ENCODE measurements at regions not wholly inside any gene's neighbourhood (a gene's known extent, or its start where the extent isn't known, plus 50 kb on each side); places are given as distances from the start of the nearest gene placed in this dataset.
"Not testable (repeated sequence)": the region's sequence is repeated elsewhere in the genome, so short reads cannot be mapped to it uniquely, and the experiment has no call there.

DNA sequence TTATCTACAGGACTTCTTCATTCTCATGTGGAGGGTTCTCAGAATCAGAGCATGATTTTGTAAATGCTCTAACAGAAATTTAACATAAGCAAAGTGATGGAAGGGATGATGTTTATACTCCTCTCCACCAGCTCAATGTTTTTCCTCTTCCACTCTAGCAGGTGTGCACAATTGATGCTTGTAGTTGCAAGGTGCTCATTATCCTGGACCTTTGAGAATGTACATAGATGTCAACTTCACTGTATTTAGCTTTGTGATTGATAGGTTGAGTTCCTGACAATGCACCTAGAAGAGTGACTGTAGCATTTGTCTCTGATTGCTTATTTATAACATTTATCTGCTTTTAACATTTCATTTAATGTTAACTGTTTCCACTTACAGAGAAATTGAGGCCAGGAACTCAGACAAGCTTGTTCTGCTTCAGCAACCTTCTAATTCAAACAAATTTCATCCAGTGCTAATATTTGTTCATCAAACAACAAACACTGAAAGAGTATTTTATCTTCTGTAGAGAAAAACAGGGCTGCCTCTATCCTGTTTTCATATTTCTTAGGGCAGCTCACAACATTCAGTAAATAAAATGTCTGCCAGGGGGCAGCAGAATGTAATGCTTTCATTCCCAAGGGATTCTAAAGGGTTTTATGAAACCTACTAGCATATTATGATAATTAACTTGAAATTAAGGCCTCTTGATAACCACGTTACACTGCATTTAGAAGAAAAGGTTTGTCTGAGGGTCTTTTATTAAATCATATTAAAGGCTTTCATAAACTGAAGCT lies 127.9 kb upstream of the NOL4 start:
- peak in 1 of 2 donors; percentile 4 for DNase-seq (ENCODE audit: low read depth in 2 of 2)

DNA sequence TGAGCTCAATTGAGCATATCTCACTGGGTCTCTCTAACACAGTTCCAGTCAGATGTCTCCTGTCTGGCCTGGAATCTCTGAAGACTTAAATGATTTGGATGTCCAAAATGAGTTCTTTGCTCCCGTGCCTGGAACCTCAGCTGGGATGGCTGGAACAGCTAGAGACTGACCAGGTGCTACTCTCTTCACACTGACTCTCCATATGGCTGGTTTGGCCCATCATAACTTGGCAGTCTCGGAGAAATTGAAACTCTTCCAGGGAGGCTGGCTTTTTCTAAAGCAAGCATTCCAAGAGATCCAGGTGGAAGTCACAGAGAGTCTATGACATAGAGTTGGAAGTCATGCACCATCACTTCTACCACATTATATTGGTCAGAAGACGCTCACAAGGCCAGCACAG lies 129.6 kb upstream of the NOL4 start:
- no peak for DNase-seq (ENCODE audit: low read depth in 2 of 2)

DNA sequence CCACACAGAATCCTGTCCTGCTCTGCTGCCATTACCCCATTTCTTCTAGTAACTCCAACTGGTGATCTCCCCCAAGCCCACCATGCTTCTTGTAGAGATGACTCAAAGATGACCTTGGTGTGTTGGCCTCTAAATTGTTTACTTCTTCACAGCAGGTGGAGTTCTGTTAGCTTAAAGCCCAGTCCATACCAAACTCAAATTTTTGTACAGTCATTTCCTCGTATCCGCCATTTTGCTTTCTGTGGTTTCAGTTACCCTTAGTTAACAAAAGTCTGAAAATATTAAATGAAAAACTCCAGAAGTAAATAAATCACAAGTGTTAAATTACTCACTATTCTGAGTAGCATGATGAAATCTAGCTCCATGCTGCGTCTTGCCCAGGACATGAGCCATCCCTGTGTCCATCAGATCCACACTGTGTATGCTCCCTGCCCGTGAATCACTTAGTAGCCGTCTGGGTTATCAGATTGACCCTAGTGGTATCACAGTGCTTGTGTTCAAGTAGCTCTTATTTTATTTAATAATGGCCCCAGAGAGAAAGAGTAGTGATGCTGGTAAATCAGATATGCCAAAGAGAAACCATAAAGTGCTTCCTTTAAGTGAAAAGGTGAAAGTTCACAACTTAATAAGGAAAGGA lies 133.3 kb upstream of the NOL4 start:
- DNase-seq (ENCODE audit: low read depth in 2 of 2), result no peak

DNA sequence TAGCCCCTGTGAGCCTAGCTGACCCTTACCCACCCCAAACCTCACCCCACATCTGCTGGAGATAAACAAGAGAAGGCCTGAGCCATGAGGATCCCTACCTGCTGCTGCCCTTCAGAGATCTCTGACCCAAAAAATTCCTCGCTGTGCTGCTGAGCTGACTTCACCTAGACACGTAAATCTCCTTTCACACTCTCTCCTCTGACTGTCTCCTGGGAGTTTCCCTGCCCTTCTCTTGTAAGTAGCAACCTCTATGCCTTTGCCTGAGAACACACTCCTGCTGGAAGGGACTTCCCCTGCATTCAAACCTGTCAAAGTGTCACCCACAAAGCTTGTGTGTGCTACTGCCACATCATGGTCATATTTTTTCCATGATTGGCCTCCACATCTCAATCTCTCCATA lies 134.2 kb upstream of the NOL4 start:
- no peak for DNase-seq (ENCODE audit: low read depth in 2 of 2)

DNA sequence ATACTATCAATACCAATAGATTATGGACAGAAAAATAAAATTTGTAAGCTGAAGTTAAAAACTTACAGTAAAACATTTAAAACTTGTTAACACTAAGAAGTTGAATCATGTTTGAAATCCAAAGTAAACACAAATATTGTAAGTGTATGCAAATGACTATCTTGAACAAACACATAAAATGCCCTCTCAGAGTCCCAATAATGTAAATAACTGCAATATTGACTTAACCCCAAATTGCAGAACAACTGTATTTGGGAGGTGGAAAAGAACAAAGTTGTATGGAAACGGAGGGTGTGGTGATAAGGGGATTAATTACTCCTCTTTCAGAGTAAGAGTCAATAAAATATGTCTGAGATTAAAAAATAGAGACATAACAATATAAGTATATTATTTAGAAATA lies 140.0 kb upstream of the NOL4 start:
- DNase-seq (ENCODE audit: low read depth in 2 of 2), result no peak

DNA sequence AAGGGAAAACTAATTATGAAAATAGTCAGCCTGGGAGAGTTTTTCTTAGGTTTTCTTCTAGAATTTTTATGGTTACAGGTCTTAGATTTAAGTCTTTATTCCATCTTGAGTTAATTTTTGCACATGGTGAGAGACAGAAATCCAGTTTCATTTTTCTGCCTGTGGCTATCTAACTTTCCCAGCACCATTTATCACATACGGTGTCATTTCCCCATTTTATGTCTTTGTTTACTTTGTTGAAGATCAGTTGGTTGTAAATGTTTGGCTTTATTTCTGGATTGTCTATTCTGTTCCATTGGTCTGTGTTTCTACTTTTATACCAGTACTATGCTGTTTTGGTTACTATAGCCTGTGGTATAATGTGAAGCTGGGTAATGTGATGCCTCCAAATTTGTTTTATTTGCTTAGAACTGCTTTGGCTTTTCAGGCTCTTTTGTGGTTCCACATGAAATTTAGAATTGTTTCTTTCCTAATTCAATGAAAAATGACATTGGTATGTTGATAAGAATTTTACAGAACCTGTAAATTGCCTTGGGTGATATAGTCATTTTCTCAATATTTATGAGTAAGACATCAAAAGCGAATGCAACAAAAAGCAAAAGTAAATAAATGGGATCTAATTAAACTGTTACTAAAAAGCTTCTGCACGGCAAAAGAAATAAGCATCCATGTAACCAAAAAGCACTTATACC lies 146.1 kb upstream of the NOL4 start:
- no peak for DNase-seq (ENCODE audit: low read depth in 2 of 2)

DNA sequence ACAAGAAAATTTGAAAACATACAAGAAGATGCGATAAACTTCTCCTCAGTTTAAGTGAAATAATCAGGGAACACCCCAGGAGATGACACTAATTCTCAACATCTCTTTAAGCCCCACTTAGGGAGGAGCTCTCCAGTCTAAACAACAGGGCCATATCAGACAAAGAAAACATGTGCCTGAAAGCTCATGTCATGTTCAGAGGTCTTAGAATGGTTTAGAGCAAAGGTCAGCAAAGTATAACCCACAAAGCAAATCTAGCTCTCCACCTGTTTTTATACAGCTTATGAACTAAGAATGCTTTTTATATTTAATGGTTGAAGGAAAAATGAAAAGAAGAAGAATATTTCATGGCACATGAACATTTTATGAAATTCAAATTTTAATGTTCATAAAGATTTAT lies 155.6 kb upstream of the NOL4 start:
- no peak for DNase-seq (ENCODE audit: low read depth in 2 of 2)

DNA sequence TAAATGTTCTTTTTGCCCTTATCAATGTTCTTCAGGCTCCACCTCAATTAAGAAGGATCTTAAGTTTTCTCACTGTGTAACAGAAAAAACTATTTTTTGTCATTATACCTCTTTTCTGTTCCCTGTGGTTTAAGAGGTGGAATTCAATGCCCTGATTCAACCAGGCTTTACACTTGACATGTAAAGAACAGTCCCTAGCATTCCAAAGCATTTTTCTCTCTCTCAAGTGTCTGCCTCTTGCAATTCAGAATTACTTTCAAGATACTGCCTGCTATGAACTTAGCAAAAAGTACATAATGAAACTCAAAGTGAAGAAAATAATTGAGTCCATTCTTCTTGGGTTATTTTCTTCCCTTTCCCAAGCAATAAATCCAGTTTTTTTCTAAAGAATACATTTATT lies 160.6 kb upstream of the NOL4 start:
- no peak for DNase-seq (ENCODE audit: low read depth in 2 of 2)

DNA sequence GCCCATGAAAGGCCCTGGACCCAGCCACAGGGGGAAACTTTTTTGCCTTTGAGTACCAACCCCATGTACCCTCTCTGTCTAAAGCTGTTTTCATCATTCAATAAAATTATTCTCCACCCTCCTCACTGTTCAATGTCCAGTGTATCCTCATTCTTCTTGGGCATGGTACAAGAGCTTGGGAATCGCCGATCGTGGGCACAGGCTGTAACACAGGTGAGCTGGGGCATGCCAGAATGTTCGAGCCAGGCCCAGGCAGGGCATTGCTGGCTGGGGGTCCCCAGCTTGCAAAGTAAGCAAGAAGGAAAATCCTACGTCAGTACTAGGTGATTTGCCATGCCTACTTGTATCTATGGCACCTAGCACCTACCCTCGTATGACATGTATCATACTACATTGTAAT lies 162.1 kb upstream of the NOL4 start:
- DNase-seq (ENCODE audit: low read depth in 2 of 2), result no peak

DNA sequence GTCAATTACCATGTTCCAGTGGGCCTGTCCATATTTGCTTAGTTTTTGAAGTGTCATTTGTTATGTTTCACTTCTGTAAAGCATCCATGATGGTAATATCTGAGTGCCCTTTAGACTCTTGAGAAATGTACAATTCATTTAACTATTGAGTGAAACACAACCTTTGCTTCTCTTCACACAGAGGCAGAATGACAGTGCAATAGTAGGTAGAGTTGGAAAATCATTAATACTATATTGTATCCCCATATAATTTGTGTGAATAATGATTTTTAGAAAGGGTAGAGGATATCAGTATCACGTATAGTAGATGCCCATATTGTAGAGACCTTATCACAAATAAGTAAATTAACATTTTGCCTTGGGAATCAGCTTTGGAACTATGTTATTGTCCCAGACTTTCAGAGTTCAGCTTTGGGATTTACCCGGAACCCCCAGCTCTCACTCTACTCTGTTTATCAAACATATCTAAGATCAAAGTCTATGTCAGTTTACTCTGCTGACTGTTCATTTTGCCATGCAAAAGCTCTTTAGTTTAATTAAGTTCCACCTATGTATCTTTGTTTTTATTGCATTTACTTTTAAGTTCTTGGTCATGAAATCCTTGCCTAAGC lies 172.7 kb upstream of the NOL4 start:
- no peak for DNase-seq (ENCODE audit: low read depth in 2 of 2)

DNA sequence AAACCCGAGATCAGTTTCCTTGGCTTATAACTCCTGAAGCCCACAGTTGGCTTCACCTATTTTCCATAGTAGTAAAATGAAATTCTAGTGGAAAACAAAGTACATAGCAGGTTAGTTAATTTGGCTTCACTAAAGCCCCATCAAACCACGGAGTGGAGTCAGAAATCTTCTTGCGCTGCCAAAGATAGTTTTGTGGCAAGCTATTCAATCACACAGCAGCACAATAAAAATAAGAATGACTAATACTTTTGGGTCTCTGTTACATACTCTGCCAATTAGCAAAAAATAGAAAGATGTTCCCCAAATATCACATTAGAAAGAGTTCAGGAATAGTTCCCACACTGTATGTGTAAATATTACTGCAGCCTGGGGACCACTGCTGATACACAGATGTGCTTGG lies 175.2 kb upstream of the NOL4 start:
- DNase-seq (ENCODE audit: low read depth in 2 of 2), result no peak

DNA sequence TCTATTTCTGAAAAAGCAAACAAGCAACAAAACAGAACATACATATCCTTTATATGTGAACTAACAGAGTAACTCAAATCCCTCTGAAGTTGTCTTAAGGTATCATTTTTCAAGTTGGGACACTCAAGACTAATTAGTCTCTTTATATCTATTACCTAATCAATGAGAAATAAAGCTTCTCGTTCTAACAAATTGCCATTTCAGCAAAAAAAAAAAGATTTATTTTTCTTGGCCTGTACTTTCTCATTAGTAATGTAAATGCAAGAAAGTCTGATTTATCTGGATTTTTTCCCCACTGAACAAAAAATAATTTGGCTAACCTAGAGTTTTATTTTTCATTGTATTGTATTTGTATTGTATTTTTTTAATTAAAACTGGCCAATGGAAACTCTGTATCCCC lies 176.1 kb upstream of the NOL4 start:
- no peak for DNase-seq (ENCODE audit: low read depth in 2 of 2)

DNA sequence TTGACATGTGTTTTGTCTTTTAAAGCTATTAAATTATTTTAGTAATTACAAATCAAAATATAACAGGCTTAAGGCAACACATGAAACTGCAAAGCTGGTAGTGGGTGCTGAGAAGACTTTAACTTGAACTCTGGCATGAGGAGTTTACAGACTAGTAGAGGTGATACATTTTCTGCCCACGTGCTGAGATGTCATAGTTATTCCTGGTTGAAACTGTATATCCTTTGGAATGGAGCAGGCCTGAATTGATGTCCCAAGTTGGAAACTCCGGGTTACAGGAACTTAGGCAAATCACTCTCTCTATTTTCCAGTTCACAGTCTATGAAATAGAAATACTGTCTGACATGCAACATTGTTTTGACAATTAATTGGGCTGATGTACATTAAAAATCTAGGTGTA lies 177.1 kb upstream of the NOL4 start:
- DNase-seq (ENCODE audit: low read depth in 2 of 2), result no peak

DNA sequence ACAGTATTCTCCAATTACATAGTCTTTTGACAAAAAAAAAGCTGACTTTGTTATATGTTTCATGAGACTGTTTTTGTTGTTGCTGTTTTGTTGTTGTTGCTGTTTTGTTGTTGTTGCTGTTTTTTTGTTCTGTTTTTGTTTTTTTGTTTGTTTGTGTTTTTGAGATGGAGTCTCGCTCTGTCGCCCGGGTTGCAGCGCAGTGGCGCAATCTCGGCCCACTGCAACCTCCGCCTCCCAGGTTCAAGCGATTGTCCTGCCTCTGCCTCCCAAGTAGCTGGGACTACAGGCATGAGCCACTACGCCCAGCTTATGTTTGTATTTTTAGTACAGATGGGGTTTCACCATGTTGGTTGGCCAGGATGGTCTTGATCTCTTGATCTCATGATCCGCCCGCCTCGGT lies 182.8 kb upstream of the NOL4 start:
- not testable (repeated sequence) for DNase-seq (ENCODE audit: low read depth in 2 of 2)

DNA sequence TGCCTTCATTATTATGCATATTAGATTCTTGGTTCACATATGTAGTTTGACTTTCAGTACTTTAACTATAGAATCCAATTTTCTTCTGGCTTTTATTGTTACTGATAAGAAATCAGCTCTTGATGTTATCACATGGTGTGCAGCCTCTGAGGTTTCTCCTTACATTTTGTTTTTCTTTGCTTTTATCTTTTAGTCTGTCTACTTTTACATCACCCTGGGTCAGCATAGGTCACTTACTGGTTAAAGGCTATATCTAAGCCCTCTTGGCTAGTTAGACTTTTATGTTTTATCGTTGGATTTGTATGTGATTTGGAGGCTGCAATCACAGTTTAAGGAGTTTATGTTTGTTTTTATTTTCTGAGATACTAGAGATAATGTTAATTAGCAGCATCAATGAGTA lies 187.2 kb upstream of the NOL4 start:
- no peak for DNase-seq (ENCODE audit: low read depth in 2 of 2)

DNA sequence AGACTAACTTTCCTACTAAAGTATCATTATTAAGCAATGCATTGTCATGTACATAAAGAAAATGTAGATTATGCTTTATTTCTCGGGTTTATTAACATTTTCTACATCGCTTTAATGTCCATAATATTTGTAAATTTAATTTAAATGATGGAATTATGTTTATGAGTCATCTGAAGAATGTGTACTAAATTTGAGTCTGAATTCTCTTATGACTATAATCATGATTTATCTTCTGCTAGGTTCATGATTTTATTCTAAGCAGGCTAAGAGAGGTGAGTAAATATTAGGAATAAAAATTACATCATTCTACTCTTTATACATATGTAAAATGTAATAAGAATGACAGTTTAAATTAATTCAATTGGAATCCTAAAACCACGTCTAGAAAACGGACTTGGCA lies 206.3 kb upstream of the NOL4 start:
- DNase-seq (ENCODE audit: low read depth in 2 of 2), result no peak

DNA sequence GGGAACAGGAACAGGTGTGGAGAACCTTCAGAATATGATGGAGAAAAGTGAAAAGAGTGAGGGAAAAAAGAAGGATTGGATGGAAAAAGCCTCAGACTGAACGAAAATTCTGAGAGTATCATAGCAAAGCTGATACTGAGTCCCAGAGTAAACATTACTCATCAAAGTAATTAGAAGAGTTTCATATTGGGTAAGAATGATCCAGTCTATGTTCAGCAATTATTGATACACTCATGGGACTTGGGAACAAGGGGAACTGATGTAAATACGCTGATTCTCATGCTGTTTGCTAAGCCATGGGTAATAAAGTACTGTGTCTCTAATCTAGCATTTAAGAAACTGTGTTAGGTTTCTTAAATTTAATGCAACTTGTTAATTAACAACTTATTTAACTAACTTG lies 219.9 kb upstream of the NOL4 start:
- no peak for DNase-seq (ENCODE audit: low read depth in 2 of 2)

DNA sequence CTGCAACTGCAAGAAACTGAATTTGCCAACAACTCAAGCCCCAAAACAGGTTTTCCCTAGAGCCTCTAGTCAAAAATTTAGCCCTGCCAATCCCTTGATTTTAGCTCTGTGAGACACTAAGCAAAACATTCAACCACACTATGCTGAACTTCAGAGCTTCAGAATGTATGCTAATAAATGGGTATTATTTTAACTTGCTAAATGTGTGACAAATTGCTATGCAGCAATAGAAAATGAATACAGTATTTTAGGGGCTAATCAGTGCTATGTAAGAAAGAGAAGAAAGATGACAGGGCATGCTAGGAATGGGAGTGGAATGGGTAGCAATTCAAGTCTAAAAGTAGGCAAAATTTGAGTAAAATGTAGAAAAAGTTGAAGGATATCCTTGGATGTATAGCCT lies 223.9 kb upstream of the NOL4 start:
- DNase-seq (ENCODE audit: low read depth in 2 of 2), result no peak

DNA sequence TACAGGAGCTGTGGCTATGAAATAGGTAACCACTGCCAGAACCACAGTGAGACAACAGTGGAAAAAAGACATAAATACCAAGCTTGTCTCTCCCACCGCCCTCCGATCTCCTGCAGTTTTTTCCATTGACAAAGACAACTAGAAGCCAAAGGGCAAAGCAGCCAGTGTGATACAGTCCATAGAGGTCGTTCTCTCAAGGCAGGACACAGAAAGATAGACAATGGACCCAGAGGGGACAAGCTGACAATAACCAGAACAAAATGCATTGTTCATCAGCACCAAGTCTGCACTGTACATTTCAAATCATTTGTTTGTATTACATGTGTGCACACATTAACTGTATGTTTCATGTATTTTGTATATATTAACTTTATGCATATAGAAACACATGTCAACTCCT lies 233.0 kb upstream of the NOL4 start:
- DNase-seq (ENCODE audit: low read depth in 2 of 2), result no peak

DNA sequence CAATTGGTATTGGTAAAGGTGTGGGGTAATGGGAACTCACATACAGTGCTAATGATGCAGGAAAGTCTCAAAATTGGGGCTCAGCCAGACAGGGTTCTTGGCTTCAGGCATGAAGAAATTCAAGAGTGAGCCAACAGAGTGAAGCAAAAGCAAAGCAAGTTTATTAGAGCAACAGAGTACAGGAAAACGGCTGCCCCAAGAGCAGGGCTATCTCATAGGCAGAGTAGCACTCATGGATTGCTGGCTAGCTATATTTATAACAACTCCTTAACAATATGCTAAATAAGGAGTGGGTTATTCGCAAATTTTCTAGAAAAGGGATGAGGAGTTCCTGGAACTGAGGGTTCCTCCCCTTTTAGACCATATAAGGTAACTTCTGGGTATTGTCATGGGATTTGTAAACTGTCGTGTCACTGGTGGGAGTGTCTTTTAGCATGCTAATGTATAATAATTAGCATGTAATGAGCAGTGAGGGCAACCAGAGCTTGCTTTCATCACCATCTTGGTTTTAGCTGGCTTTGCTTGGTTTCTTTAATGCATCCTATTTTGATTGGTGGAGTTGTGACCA lies 233.8 kb upstream of the NOL4 start:
- no peak for DNase-seq (ENCODE audit: low read depth in 2 of 2)

DNA sequence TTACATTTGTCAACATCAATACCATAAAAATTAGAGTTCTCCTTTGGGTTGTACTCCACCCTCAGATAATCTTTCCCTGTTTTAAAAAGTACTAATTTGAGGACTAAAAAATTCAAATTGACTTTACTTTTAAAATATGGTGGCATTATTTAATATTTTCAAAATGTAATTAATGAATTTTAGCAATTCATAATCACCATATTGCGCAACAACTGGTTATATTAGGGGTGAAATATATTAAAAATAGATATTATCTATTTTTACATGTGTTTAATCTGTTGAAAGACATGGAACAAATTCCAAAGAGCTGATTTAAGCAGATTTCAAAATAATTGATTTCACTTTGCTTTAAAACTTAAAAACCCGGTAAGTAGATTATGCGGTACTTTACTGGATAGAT lies 236.6 kb upstream of the NOL4 start:
- no peak for DNase-seq (ENCODE audit: low read depth in 2 of 2)

DNA sequence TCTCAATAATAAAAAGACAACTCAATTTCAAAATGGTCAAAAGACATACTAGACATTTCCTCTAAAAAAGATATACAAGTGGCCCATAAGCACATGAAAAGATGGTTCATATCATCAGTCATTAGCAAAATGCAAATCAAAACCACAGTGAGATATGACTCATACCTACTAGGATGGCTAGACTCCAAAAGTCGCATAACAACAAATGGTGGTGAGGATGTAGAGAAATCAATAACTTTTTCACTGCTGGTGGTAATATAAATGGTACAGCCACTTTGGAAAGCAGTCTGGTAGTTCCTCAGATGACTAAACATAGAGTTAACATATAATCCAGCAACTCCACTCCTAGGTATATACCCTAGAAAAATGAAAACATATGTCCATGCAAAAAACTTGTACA lies 242.3 kb upstream of the NOL4 start:
- DNase-seq (ENCODE audit: low read depth in 2 of 2), result no peak

Data from dermis microvascular lymphatic vessel endothelial cell (primary cell).